ENCODE measurements at regions not wholly inside any gene's neighbourhood (a gene's known extent, or its start where the extent isn't known, plus 50 kb on each side); places are given as distances from the start of the nearest gene placed in this dataset.

DNA sequence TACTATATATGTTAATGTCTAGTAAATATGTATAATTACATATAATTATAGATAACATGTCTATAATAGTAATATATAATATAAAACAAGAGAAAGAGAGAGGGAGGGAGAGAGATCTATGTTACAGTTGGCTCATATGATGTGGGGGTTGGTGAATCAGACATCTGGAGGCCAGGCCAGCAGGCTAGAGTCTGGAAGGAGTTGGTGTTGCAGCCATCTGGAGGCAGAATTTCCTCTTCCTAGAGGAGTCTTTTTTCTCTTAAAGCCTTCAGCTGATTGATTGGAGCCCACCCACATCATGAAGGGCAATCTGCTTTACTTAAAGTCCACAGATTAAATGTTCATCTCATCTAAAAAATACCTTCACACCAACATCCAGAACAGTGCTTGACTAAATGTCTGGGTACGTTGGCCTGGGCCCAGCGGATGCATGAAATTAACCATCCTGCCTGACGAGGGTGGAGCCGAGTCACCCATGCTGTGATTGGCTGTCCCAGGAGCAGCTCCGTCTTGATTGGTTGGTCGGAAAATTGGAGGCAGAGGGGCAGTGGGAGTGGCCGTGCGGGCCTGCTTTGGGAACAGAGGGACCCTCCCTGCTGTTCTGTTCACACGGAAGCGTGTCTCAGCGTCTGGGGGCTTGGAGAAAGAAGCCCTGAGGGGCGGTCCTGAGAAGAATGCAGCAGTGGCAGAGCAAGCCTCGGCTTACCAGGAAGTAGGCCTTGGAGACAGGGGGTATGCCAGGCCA, 392.4 kb downstream of the QKI start:
- no peak for DNase-seq (ENCODE audit: low read depth, low spot score)

More for the DNA sequence above, 392.4 kb downstream of the QKI start:
- no peak overlapping the region for H3K4me3 ChIP-seq (replicated peaks in 1 of 2; ENCODE audit: low read depth in 1 of 2, low read length in 2 of 2)
- no peak for ATAC-seq
- no peaks in the 10 kb centered on the region for H3K9me2 ChIP-seq (ENCODE audit: insufficient read depth)
- H3K9me3 ChIP-seq (ENCODE audit: control insufficient read depth in 1 of 2, insufficient read depth in 1 of 2, low read depth in 1 of 2, low read length in 2 of 2) = no peaks in the 10 kb centered on the region
- no peak overlapping the region for H3K27ac ChIP-seq (ENCODE audit: low read depth, low read length)
- BruUV-seq (replicated peaks) = no TSS peak
- no peaks in the 10 kb centered on the region for H3K79me2 ChIP-seq (ENCODE audit: insufficient read depth, low read length)
- H4K20me1 ChIP-seq (ENCODE audit: insufficient read depth) = no peaks in the 10 kb centered on the region
- CTCF ChIA-PET = no interaction called here
- H3K9ac ChIP-seq (ENCODE audit: low read length) = no peak overlapping the region
- no peaks in the 10 kb centered on the region for H3K4me1 ChIP-seq (ENCODE audit: control insufficient read depth in 1 of 2, insufficient read depth in 2 of 2, low read length in 2 of 2)
- RAD21 ChIA-PET (ENCODE audit: low non-redundant PET in 1 of 2, low total read pairs in 2 of 2, uncharacterized antibody in 2 of 2, unreplicated experiment in 2 of 2) = no interaction called here
- H3K36me3 ChIP-seq (ENCODE audit: control insufficient read depth in 1 of 2, insufficient read depth in 2 of 2, low read length in 2 of 2) = no peaks in the 10 kb centered on the region
- POLR2A ChIA-PET = no interaction called here
- no peak overlapping the region for H3K4me2 ChIP-seq (ENCODE audit: low read length)
- intact Hi-C loops (cut with micrococcal nuclease) = no loop called here
- no peaks in the 10 kb centered on the region for H3K27me3 ChIP-seq (ENCODE audit: insufficient read depth, low read length)
- TF ChIP-seq, protein P1, sequence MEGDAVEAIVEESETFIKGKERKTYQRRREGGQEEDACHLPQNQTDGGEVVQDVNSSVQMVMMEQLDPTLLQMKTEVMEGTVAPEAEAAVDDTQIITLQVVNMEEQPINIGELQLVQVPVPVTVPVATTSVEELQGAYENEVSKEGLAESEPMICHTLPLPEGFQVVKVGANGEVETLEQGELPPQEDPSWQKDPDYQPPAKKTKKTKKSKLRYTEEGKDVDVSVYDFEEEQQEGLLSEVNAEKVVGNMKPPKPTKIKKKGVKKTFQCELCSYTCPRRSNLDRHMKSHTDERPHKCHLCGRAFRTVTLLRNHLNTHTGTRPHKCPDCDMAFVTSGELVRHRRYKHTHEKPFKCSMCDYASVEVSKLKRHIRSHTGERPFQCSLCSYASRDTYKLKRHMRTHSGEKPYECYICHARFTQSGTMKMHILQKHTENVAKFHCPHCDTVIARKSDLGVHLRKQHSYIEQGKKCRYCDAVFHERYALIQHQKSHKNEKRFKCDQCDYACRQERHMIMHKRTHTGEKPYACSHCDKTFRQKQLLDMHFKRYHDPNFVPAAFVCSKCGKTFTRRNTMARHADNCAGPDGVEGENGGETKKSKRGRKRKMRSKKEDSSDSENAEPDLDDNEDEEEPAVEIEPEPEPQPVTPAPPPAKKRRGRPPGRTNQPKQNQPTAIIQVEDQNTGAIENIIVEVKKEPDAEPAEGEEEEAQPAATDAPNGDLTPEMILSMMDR (IDR thresholded peaks at IDR 0.05 in 2 of 3, conservative IDR thresholded peaks at IDR 0.05 in 1 of 3; ENCODE audit: borderline replicate concordance in 1 of 3, insufficient read depth in 1 of 3, low read depth in 2 of 3, low read length in 2 of 3) = no peak
- TF ChIP-seq ZNF274 (IDR thresholded peaks at IDR 0.05; ENCODE audit: low read depth, low read length) = no peak
- TF ChIP-seq TCF7L2 (IDR thresholded peaks at IDR 0.05; ENCODE audit: borderline replicate concordance, extremely low read depth, insufficient read depth, insufficient read length) = no peak
- no peak for TF ChIP-seq SIN3A (IDR thresholded peaks at IDR 0.05; ENCODE audit: low read depth)
- TF ChIP-seq MAX (IDR thresholded peaks at IDR 0.05) = no peak
- TF ChIP-seq ELF1 (IDR thresholded peaks at IDR 0.05; ENCODE audit: borderline replicate concordance, low read depth) = no peak
- TF ChIP-seq SP1 (IDR thresholded peaks at IDR 0.05; ENCODE audit: low read depth) = no peak
- H2AFZ ChIP-seq (ENCODE audit: low read depth, low read length, poor library complexity, severe bottlenecking) = no peak overlapping the region
